A204.1 (cell line): ENCODE measurements at regions not wholly inside any gene's neighbourhood (a gene's known extent, or its start where the extent isn't known, plus 50 kb on each side); places are given as distances from the start of the nearest gene placed in this dataset.
"Not testable (repeated sequence)": the region's sequence is repeated elsewhere in the genome, so short reads cannot be mapped to it uniquely, and the experiment has no call there.

Experiments used
- FAIRE-seq: peaks from 2 replicates; lab custom pipeline; 2012; peaks lifted over from hg19 to GRCh38; lab: Jason Lieb, UNC

GRCh38 chr12:54799966-54800365, 54.4 kb upstream of the MUCL1 start:
- FAIRE-seq: not testable (repeated sequence)

- FAIRE-seq: no peak
Measured at GRCh38 chr12:54798651-54799050, 55.7 kb upstream of the MUCL1 start.

- no peak for FAIRE-seq
Measured at GRCh38 chr12:54796991-54797390, 57.3 kb upstream of the MUCL1 start.

GRCh38 chr12:54795644-54796043, 58.7 kb upstream of the MUCL1 start:
- no peak for FAIRE-seq

- FAIRE-seq: no peak
Measured at GRCh38 chr12:54786081-54786480, 68.2 kb upstream of the MUCL1 start.

- FAIRE-seq: no peak
Measured at GRCh38 chr12:54784115-54784514, 70.2 kb upstream of the MUCL1 start.

GRCh38 chr12:54777031-54777430, 77.3 kb upstream of the MUCL1 start:
- not testable (repeated sequence) for FAIRE-seq

GRCh38 chr12:54773593-54773992, 80.7 kb upstream of the MUCL1 start:
- no peak for FAIRE-seq

GRCh38 chr12:54765652-54766051, 88.7 kb upstream of the MUCL1 start:
- no peak for FAIRE-seq

GRCh38 chr12:54762390-54762789, 91.9 kb upstream of the MUCL1 start:
- FAIRE-seq: no peak

GRCh38 chr12:54759751-54760150, 94.6 kb upstream of the MUCL1 start:
- FAIRE-seq: no peak

GRCh38 chr12:54751493-54751892, 102.8 kb upstream of the MUCL1 start:
- FAIRE-seq: peak; percentile 55

GRCh38 chr12:54749191-54749818, 101.1 kb upstream of the DCD start:
- FAIRE-seq: peak; percentile 97

- no peak for FAIRE-seq
Measured at GRCh38 chr12:54744590-54744989, 96.4 kb upstream of the DCD start.

GRCh38 chr12:54740882-54741281, 92.7 kb upstream of the DCD start:
- FAIRE-seq: no peak

GRCh38 chr12:54736549-54736948, 88.4 kb upstream of the DCD start:
- no peak for FAIRE-seq

- FAIRE-seq: no peak
Measured at GRCh38 chr12:54734196-54734950, 86.2 kb upstream of the DCD start.

- FAIRE-seq: no peak
Measured at GRCh38 chr12:54725233-54725843, 77.2 kb upstream of the DCD start.

- no peak for FAIRE-seq
Measured at GRCh38 chr12:54723379-54724256, 75.5 kb upstream of the DCD start.

- FAIRE-seq: no peak
Measured at GRCh38 chr12:54721312-54721711, 73.1 kb upstream of the DCD start.

- no peak for FAIRE-seq
Measured at GRCh38 chr12:54719691-54720090, 71.5 kb upstream of the DCD start.

GRCh38 chr12:54716261-54716660, 68.1 kb upstream of the DCD start:
- no peak for FAIRE-seq

GRCh38 chr12:54713876-54714275, 65.7 kb upstream of the DCD start:
- not testable (repeated sequence) for FAIRE-seq
